DOHH2 (cell line): ENCODE measurements at regions not wholly inside any gene's neighbourhood (a gene's known extent, or its start where the extent isn't known, plus 50 kb on each side); places are given as distances from the start of the nearest gene placed in this dataset.

Source experiments
- H3F3A ChIP-seq: fragments of 200-600 bp; sonication (generic), shearing (Covaris generic); 2 replicates; pipeline ENCODE4 v1.6.0; 2016; ENCODE audit warnings: antibody characterized with exemption, mild to moderate bottlenecking; ENCODE audit not compliant: control insufficient read depth, insufficient read depth
- H3K27ac ChIP-seq: fragments of 200-600 bp; sonication (generic); 2 replicates; pipeline ENCODE4 v1.5.1; 2014; ENCODE audit warnings: low read depth, mild to moderate bottlenecking, low read length, moderate library complexity
- H3K27me3 ChIP-seq: fragments of 200-600 bp; sonication (generic); 2 replicates; pipeline ENCODE4 v1.6.1; 2014; ENCODE audit warnings: mild to moderate bottlenecking, low read length, mixed read lengths; ENCODE audit not compliant: control insufficient read depth
- H3K36me3 ChIP-seq: fragments of 200-600 bp; sonication (generic); 2 replicates; pipeline ENCODE4 v1.6.1; 2014; ENCODE audit warnings: mild to moderate bottlenecking, low read length, moderate library complexity, mixed read lengths; ENCODE audit not compliant: control insufficient read depth
- H3K4me1 ChIP-seq: fragments of 200-600 bp; sonication (generic); 2 replicates; pipeline ENCODE4 v1.6.1; 2014; ENCODE audit warnings: mild to moderate bottlenecking, low read length, mixed read lengths; ENCODE audit not compliant: control insufficient read depth
- H3K4me2 ChIP-seq: fragments of 200-600 bp; sonication (generic); 2 replicates; pipeline ENCODE4 v1.6.0; 2014; ENCODE audit warnings: mild to moderate bottlenecking, low read length, moderate library complexity
- H3K4me3 ChIP-seq: fragments of 200-600 bp; sonication (generic); 2 replicates; pipeline ENCODE4 v1.5.1; 2014; ENCODE audit warnings: mild to moderate bottlenecking, low read length, mixed read lengths
- H3K79me2 ChIP-seq: fragments of 200-600 bp; sonication (generic); 2 replicates; pipeline ENCODE4 v1.6.1; 2014; ENCODE audit warnings: mild to moderate bottlenecking, low read length, mixed read lengths; ENCODE audit not compliant: control insufficient read depth
- H3K9me2 ChIP-seq: fragments of 200-600 bp; sonication (generic); replicated peaks from 2 replicates; pipeline ENCODE4 v1.6.1; 2014; ENCODE audit warnings: mild to moderate bottlenecking, low read length, mixed read lengths; ENCODE audit not compliant: control insufficient read depth
- H3K9me3 ChIP-seq: fragments of 200-600 bp; sonication (generic); 2 replicates; pipeline ENCODE4 v1.6.1; 2014; ENCODE audit warnings: antibody characterized with exemption, low read length, mixed read lengths; ENCODE audit not compliant: control insufficient read depth, insufficient read depth
- H4K20me1 ChIP-seq: fragments of 200-600 bp; sonication (generic); 2 replicates; pipeline ENCODE4 v1.6.0; 2014; ENCODE audit warnings: low read depth, mild to moderate bottlenecking, antibody characterized with exemption, low read length, moderate library complexity; ENCODE audit not compliant: control insufficient read depth, insufficient read depth
- EZH2phosphoT487 ChIP-seq: fragments of 200-600 bp; sonication (generic); IDR thresholded peaks from 2 replicates; pipeline ENCODE4 v1.6.1; 2017; ENCODE audit warnings: borderline replicate concordance, mild to moderate bottlenecking, antibody characterized with exemption, low read length, moderate library complexity, mixed read lengths
- TF ChIP-seq, protein P1 (sequence below): fragments of 200-600 bp; sonication (generic); IDR thresholded peaks from one replicate; pipeline ENCODE4 v1.5.1; 2014; ENCODE audit warnings: antibody characterized with exemption, mild to moderate bottlenecking, low read depth, low read length; ENCODE audit not compliant: poor library complexity, severe bottlenecking

DNA sequence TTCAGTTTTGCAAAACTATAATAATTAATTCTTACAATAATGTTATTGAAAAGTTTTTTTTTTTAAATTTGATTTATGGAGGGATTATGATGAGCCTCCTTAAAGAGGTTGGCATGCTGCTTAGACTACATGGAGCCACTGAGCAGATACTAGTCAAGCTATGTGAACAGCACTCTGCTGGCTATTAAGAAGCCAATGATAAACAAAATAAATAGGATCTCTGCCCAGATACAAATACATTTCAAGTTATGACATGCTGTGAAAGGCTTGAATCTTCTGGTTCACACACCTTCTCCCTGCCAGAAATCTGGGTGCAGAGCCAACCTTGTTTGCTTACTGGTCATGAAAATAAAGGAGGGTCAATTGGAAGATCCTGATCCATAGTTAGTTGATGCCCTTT, 107.4 kb upstream of the NAV3 start:
- Histone ChIP-seq H3K4me3 (no peak overlapping the region), H3K4me2 (no peak overlapping the region), H3K27ac (no peak overlapping the region), H3K27me3 (no peaks in the 10 kb centered on the region), H3K9me3 (0 out of 2 replicates have a peak, but pooled peaks cover 2% of the 10 kb centered on the region), H3K79me2 (no peaks in the 10 kb centered on the region), H4K20me1 (no peaks in the 10 kb centered on the region), H3K9me2 (no peaks in the 10 kb centered on the region), H3F3A (no peaks in the 10 kb centered on the region), H3K36me3 (no peaks in the 10 kb centered on the region), H3K4me1 (peaks cover 5% of the 10 kb centered on the region; the same call in 1 of the 2 replicates)
- TF ChIP-seq EZH2phosphoT487, result no peak
- TF ChIP-seq, protein P1, sequence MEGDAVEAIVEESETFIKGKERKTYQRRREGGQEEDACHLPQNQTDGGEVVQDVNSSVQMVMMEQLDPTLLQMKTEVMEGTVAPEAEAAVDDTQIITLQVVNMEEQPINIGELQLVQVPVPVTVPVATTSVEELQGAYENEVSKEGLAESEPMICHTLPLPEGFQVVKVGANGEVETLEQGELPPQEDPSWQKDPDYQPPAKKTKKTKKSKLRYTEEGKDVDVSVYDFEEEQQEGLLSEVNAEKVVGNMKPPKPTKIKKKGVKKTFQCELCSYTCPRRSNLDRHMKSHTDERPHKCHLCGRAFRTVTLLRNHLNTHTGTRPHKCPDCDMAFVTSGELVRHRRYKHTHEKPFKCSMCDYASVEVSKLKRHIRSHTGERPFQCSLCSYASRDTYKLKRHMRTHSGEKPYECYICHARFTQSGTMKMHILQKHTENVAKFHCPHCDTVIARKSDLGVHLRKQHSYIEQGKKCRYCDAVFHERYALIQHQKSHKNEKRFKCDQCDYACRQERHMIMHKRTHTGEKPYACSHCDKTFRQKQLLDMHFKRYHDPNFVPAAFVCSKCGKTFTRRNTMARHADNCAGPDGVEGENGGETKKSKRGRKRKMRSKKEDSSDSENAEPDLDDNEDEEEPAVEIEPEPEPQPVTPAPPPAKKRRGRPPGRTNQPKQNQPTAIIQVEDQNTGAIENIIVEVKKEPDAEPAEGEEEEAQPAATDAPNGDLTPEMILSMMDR, result no peak

DNA sequence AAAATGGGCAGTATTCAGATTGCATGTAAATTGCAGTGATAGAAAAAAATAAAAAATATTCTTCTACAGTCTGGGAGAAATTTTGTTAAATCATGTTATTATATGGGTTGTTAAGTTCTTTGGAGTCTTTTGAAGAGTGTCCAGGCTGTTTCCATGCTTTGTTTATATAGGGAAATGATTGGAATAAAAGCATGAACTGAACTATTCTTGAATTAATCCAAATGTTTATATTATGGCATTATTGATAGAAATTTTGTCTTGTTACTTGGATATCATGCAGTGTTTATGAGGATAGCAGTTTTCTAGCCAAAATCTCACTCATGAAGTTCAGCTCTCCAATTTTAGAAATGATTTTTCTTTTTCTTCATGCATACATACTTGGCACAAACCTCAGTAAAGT, 108.2 kb upstream of the NAV3 start:
- H3K27ac ChIP-seq, result no peak overlapping the region
- H3K36me3 ChIP-seq, result no peaks in the 10 kb centered on the region
- no peak for TF ChIP-seq EZH2phosphoT487
- TF ChIP-seq, protein P1, result no peak
- no peaks in the 10 kb centered on the region for H3F3A ChIP-seq
- no peak overlapping the region for H3K4me2 ChIP-seq
- no peaks in the 10 kb centered on the region for H4K20me1 ChIP-seq
- H3K27me3 ChIP-seq, result no peaks in the 10 kb centered on the region
- peaks cover 5% of the 10 kb centered on the region; the same call in 1 of the 2 replicates for H3K4me1 ChIP-seq
- 0 out of 2 replicates have a peak, but pooled peaks cover 6% of the 10 kb centered on the region for H3K9me3 ChIP-seq
- no peaks in the 10 kb centered on the region for H3K9me2 ChIP-seq
- H3K79me2 ChIP-seq, result no peaks in the 10 kb centered on the region
- no peak overlapping the region for H3K4me3 ChIP-seq

DNA sequence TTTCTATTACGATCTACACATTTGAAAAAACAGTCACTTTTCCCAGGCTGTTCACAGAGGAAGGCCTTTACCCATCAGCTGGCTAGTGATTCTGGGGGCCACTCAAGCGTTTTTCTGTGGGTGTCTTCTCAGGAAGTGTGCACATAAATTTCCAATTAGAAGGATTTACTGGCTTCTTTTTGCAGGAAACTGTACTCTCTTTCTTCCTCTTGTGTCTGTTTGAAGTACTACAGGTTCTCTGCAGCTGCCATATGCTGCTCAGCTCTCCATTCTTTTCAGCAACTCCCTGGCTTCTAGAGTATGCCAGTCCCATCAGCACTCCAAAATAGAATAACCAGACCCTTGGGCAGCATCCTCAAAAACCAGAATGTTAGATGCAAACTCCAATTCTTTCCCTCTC, 110.4 kb upstream of the NAV3 start:
- no peaks in the 10 kb centered on the region for H3K27me3 ChIP-seq

More for the DNA sequence above, 110.4 kb upstream of the NAV3 start:
- Histone ChIP-seq H3K27ac (no peak overlapping the region), H4K20me1 (no peaks in the 10 kb centered on the region), H3K36me3 (no peaks in the 10 kb centered on the region), H3K9me2 (no peaks in the 10 kb centered on the region), H3K4me3 (no peak overlapping the region), H3K9me3 (0 out of 2 replicates have a peak, but pooled peaks cover 6% of the 10 kb centered on the region), H3K79me2 (no peaks in the 10 kb centered on the region), H3F3A (no peaks in the 10 kb centered on the region), H3K4me2 (no peak overlapping the region), H3K4me1 (peaks cover 5% of the 10 kb centered on the region; the same call in 1 of the 2 replicates)
- TF ChIP-seq, protein P1, result peak; percentile 16
- no peak for TF ChIP-seq EZH2phosphoT487
